ENCODE measurements at regions not wholly inside any gene's neighbourhood (a gene's known extent, or its start where the extent isn't known, plus 50 kb on each side); places are given as distances from the start of the nearest gene placed in this dataset.

- Histone ChIP-seq H3K36me3 (ENCODE audit: control insufficient read depth in 2 of 4, insufficient read depth in 4 of 4, low read length in 3 of 4) (no peaks in the 10 kb centered on the region), H2AK5ac (ENCODE audit: low read depth, low read length) (no peak overlapping the region), H2BK5ac (ENCODE audit: low read depth, low read length) (no peak overlapping the region), H2AFZ (ENCODE audit: low read length) (no peak overlapping the region), H3K9me3 (ENCODE audit: insufficient read depth in 2 of 2, low read depth in 1 of 2, low read length in 1 of 2) (peaks cover 3 to 7% of the 10 kb centered on the region in 2 experiments; a peak in 1 of 4 replicates), H4K20me1 (replicated peaks in 1 of 2; ENCODE audit: control insufficient read depth in 1 of 2, insufficient read depth in 2 of 2, low read length in 2 of 2) (no peaks in the 10 kb centered on the region), H3K18ac (ENCODE audit: extremely low read depth, low read length) (no peak overlapping the region), H3K4ac (replicated peaks; ENCODE audit: insufficient read length, low read depth, low read length) (no peak overlapping the region), H4K5ac (ENCODE audit: insufficient read length, low read depth, low read length) (no peak overlapping the region), H3K4me1 (replicated peaks in 1 of 4; ENCODE audit: control insufficient read depth in 3 of 4, insufficient read depth in 4 of 4, low read length in 3 of 4) (no peaks in the 10 kb centered on the region), H2BK120ac (replicated peaks; ENCODE audit: low read depth, low read length) (no peak overlapping the region), H3K9ac (replicated peaks in 1 of 4; ENCODE audit: extremely low read depth in 1 of 4, low read depth in 3 of 4, low read length in 3 of 4) (no peak overlapping the region), H3K27ac (ENCODE audit: low read depth, low read length) (no peak overlapping the region), H3K79me1 (ENCODE audit: low read depth, low read length) (no peaks in the 10 kb centered on the region), H2BK20ac (ENCODE audit: low read length) (no peak overlapping the region), H3K27me3 (replicated peaks in 1 of 4; ENCODE audit: control insufficient read depth in 3 of 4, extremely low read depth in 1 of 4, insufficient read depth in 3 of 4, low read length in 3 of 4) (no peaks in the 10 kb centered on the region), H3K23ac (ENCODE audit: insufficient read length) (no peak overlapping the region), H3K4me2 (ENCODE audit: insufficient read depth in 1 of 2, low read depth in 2 of 2, low read length in 2 of 2) (no peak overlapping the region), H3K56ac (replicated peaks; ENCODE audit: insufficient read length, low read depth, low read length) (no peak overlapping the region), H2BK12ac (ENCODE audit: low read depth, low read length) (no peak overlapping the region), H4K8ac (ENCODE audit: extremely low read depth, insufficient read depth, low read length) (no peak overlapping the region), H3K4me3 (ENCODE audit: extremely low read depth in 1 of 4, insufficient read depth in 2 of 4, low read depth in 3 of 4, low read length in 4 of 4) (no peak overlapping the region), H3K14ac (ENCODE audit: insufficient read length) (no peak overlapping the region), H2BK15ac (ENCODE audit: low read length) (no peak overlapping the region), H3K23me2 (ENCODE audit: low read depth, low read length) (no peaks in the 10 kb centered on the region), H4K91ac (replicated peaks; ENCODE audit: insufficient read length, low read length) (no peak overlapping the region), H3K79me2 (ENCODE audit: control insufficient read depth in 1 of 2, insufficient read depth in 2 of 2, low read length in 2 of 2) (no peaks in the 10 kb centered on the region)
- FAIRE-seq, result no peak
- ChIA-PET CTCF (ENCODE audit: partially characterized antibody) (interaction anchor here (1.1 kb wide), 1 partner anchor 24 kb away, joined by 3 read pairs; no protein-coding TSS in a partner anchor), POLR2A (ENCODE audit: partially characterized antibody) (no interaction called here)
- TF ChIP-seq E2F6 (IDR thresholded peaks at IDR 0.05) (no peak), KDM5A (IDR thresholded peaks at IDR 0.05; ENCODE audit: low read length) (no peak), GTF2F1 (IDR thresholded peaks at IDR 0.05; ENCODE audit: borderline replicate concordance, low read depth, low read length) (no peak), NANOG (IDR thresholded peaks at IDR 0.05; ENCODE audit: insufficient read depth, low read depth, low read length, poor library complexity, severe bottlenecking) (no peak), CTBP2 (IDR thresholded peaks at IDR 0.05; ENCODE audit: borderline replicate concordance, insufficient read depth, insufficient read length, low read length) (no peak), EZH2 (IDR thresholded peaks at IDR 0.05; ENCODE audit: low read depth, low read length, severe bottlenecking) (no peak), SAP30 (IDR thresholded peaks at IDR 0.05; ENCODE audit: insufficient read depth, insufficient replicate concordance, low read length) (no peak)
- WGBS, 2 experiments (ENCODE audit: extremely low coverage in 1 of 2, insufficient coverage in 1 of 2, insufficient read length in 1 of 2, insufficient replicate concordance in 2 of 2, low coverage in 1 of 2, low lambda C conversion rate in 2 of 2, missing lambda C conversion rate in 1 of 2), result 100% methylated on average over 1 of the region's 1 CpG; no CpG with 5 or more reads in 1 of the 2 experiments
- no peak for DNase-seq (ENCODE audit: low read depth in 1 of 2, low spot score in 2 of 2)
Measured at GRCh38 chr14:54230645-54231044, 166.2 kb upstream of the CDKN3 start.
